H9 (cell line): ENCODE measurements at regions not wholly inside any gene's neighbourhood (a gene's known extent, or its start where the extent isn't known, plus 50 kb on each side); places are given as distances from the start of the nearest gene placed in this dataset.

Experiments
- DNase-seq: peaks from one replicate; pipeline ENCODE4 v3.0.0-alpha.2; 2017
- H2AFZ ChIP-seq: one replicate; pipeline ENCODE4 v1.6.1; 2013; ENCODE audit warnings: mild to moderate bottlenecking, low read length, control low read depth, moderate library complexity
- H2AK5ac ChIP-seq: 2 replicates; pipeline ENCODE4 v1.6.1; 2013; ENCODE audit warnings: low read length, control low read depth, mixed read lengths; ENCODE audit not compliant: insufficient read length
- H2BK120ac ChIP-seq: one replicate; pipeline ENCODE4 v1.6.1; 2013; ENCODE audit warnings: low read depth, mild to moderate bottlenecking, low read length, control low read depth, inconsistent platforms; ENCODE audit not compliant: poor library complexity, severe bottlenecking
- H2BK12ac ChIP-seq: 2 replicates; pipeline ENCODE4 v1.6.1; 2013; ENCODE audit warnings: low read length, control low read depth, mixed read lengths, low read depth; ENCODE audit not compliant: insufficient read length
- H2BK15ac ChIP-seq: 2 replicates; pipeline ENCODE4 v1.6.1; 2013; ENCODE audit warnings: low read depth, low read length, control low read depth
- H2BK20ac ChIP-seq: one replicate; pipeline ENCODE4 v1.6.1; 2013; ENCODE audit warnings: low read depth, mild to moderate bottlenecking, low read length, control low read depth, inconsistent platforms; ENCODE audit not compliant: poor library complexity, severe bottlenecking
- H2BK5ac ChIP-seq: 2 replicates; pipeline ENCODE4 v1.6.1; 2013; ENCODE audit warnings: low read length, control low read depth, mixed read lengths; ENCODE audit not compliant: insufficient read length
- H3K14ac ChIP-seq: 2 replicates; pipeline ENCODE4 v1.6.1; 2013; ENCODE audit warnings: low read length, control low read depth; ENCODE audit not compliant: insufficient read depth
- H3K18ac ChIP-seq: 2 replicates; pipeline ENCODE4 v1.6.1; 2013; ENCODE audit warnings: low read depth, mild to moderate bottlenecking, mixed read lengths, low read length, control low read depth; ENCODE audit not compliant: insufficient read length
- H3K23ac ChIP-seq: 2 replicates; pipeline ENCODE4 v1.6.1; 2013; ENCODE audit warnings: low read length, control low read depth, mixed read lengths, low read depth; ENCODE audit not compliant: insufficient read length
- H3K23me2 ChIP-seq: 2 replicates; pipeline ENCODE4 v1.6.1; 2013; ENCODE audit warnings: low read depth, mild to moderate bottlenecking, mixed read lengths, low read length, control low read depth; ENCODE audit not compliant: insufficient read length, poor library complexity, severe bottlenecking
- H3K27ac ChIP-seq: 2 replicates; pipeline ENCODE4 v1.5.1; 2013; ENCODE audit warnings: low read length, control low read depth, mixed read lengths, low read depth; ENCODE audit not compliant: insufficient read length
- H3K27me3 ChIP-seq: 2 replicates; pipeline ENCODE4 v1.6.1; 2013; ENCODE audit warnings: low read length, control low read depth, inconsistent platforms; ENCODE audit not compliant: insufficient read depth
- H3K4ac ChIP-seq: 2 replicates; pipeline ENCODE4 v1.6.1; 2013; ENCODE audit warnings: low read depth, mild to moderate bottlenecking, control low read depth, inconsistent platforms, low read length, moderate library complexity
- H3K4me1 ChIP-seq: 2 replicates; pipeline ENCODE4 v1.6.1; 2013; ENCODE audit warnings: low read length, control low read depth, inconsistent platforms; ENCODE audit not compliant: insufficient read depth
- H3K4me2 ChIP-seq: 2 replicates; pipeline ENCODE4 v1.6.1; 2013; ENCODE audit warnings: low read length, control low read depth, mixed read lengths; ENCODE audit not compliant: insufficient read length, insufficient read depth
- H3K56ac ChIP-seq: 2 replicates; pipeline ENCODE4 v1.6.1; 2013; ENCODE audit warnings: low read depth, mild to moderate bottlenecking, mixed read lengths, low read length, control low read depth; ENCODE audit not compliant: insufficient read length
- H3K79me1 ChIP-seq: 2 replicates; pipeline ENCODE4 v1.6.1; 2013; ENCODE audit warnings: low read depth, mild to moderate bottlenecking, moderate library complexity, low read length, control low read depth, inconsistent platforms; ENCODE audit not compliant: insufficient read depth, poor library complexity, severe bottlenecking
- H3K79me2 ChIP-seq: 2 replicates; pipeline ENCODE4 v1.6.1; 2013; ENCODE audit warnings: low read length, control low read depth, inconsistent platforms; ENCODE audit not compliant: insufficient read depth
- H3K9ac ChIP-seq: 2 replicates; pipeline ENCODE4 v1.6.1; 2013; ENCODE audit warnings: low read length, control low read depth, mixed read lengths; ENCODE audit not compliant: insufficient read length; ENCODE audit errors: extremely low read depth
- H3K9me3 ChIP-seq: one replicate; pipeline ENCODE4 v1.6.1; 2013; ENCODE audit warnings: low read depth, low read length, inconsistent platforms; ENCODE audit not compliant: control insufficient read depth
- H3T11ph ChIP-seq: one replicate; pipeline ENCODE4 v1.6.1; 2013; ENCODE audit warnings: mild to moderate bottlenecking, low read length, control low read depth, inconsistent platforms
- H4K20me1 ChIP-seq: one replicate; pipeline ENCODE4 v1.6.1; 2013; ENCODE audit not compliant: control insufficient read depth, insufficient read length, insufficient read depth
- H4K5ac ChIP-seq: 2 replicates; pipeline ENCODE4 v1.6.1; 2013; ENCODE audit warnings: low read depth, mild to moderate bottlenecking, mixed read lengths, low read length, control low read depth; ENCODE audit not compliant: insufficient read length
- H4K8ac ChIP-seq: replicated peaks from 2 replicates; pipeline ENCODE4 v1.6.1; 2013; ENCODE audit warnings: low read length, control low read depth, mixed read lengths, low read depth; ENCODE audit not compliant: insufficient read length
- H4K91ac ChIP-seq: 2 replicates; pipeline ENCODE4 v1.6.1; 2013; ENCODE audit warnings: low read depth, mild to moderate bottlenecking, moderate library complexity, mixed read lengths, low read length, control low read depth; ENCODE audit not compliant: insufficient read length
- H3K27ac Mint-ChIP-seq, 3 experiments: 2 replicates in 2 of 3; 3 replicates in 1 of 3; pipeline ENCODE4 v1.8.0; 2020 to 2021; ENCODE audit warnings: mixed read lengths in 3 of 3, mild to moderate bottlenecking in 1 of 3, moderate library complexity in 1 of 3
- H3K27me3 Mint-ChIP-seq: 2 replicates; pipeline ENCODE4 v1.8.0; 2021; ENCODE audit warnings: low read depth, mild to moderate bottlenecking, moderate library complexity, mixed read lengths
- H3K36me3 Mint-ChIP-seq, 3 experiments: 2 replicates in 2 of 3; 3 replicates in 1 of 3; pipeline ENCODE4 v1.8.0; 2020 to 2021; ENCODE audit warnings: low read depth in 3 of 3, mixed read lengths in 3 of 3; ENCODE audit not compliant: insufficient read depth in 1 of 3
- H3K4me1 Mint-ChIP-seq, 2 experiments: 2 replicates each; pipeline ENCODE4 v1.8.0; 2020; ENCODE audit warnings: mixed read lengths in 2 of 2
- H3K4me3 Mint-ChIP-seq, 2 experiments: 2 replicates in 1 of 2; 3 replicates in 1 of 2; pipeline ENCODE4 v1.8.0; 2020 to 2021; ENCODE audit warnings: mild to moderate bottlenecking in 2 of 2, mixed read lengths in 2 of 2, moderate library complexity in 1 of 2
- H3K9me3 Mint-ChIP-seq, 2 experiments: 2 replicates in 1 of 2; 3 replicates in 1 of 2; pipeline ENCODE4 v1.8.0; 2020; ENCODE audit warnings: mild to moderate bottlenecking in 2 of 2, mixed read lengths in 2 of 2, moderate library complexity in 1 of 2
- WGBS: extraction: QIAGEN DNeasy Blood & Tissue Kit; methylation state at CpG from one replicate; pipeline ENCODE4 v1.1.7; 2013; ENCODE audit warnings: missing lambda C conversion rate, low lambda C conversion rate, mixed read lengths; ENCODE audit not compliant: insufficient read length; ENCODE audit errors: extremely low coverage; 5-methylcytosine and 5-hydroxymethylcytosine counted together
- TF ChIP-seq, protein P1 (sequence below): fragments of 200-600 bp; sonication (generic); conservative IDR thresholded peaks from 3 replicates; pipeline ENCODE4 v1.8.0; 2021; ENCODE audit warnings: antibody characterized with exemption, mild to moderate bottlenecking

DNA sequence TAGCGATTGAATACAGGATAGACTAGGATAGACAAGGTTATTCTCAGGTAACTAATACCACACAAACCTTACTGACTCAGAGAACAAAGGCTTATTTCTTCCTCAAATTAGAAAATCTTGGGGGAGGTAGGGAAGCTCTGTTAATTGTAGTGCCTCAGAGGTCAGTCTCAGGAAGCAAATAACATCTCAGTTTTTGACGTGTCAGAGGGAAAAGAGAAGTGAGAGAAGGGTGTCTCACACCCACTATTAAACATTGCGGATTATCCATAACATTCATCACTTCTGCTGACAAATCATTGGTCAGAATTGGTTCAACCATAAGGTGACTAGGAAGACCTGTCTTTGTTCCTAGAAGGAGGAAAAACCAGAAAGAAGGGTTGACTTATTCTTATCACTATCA lies 579.4 kb upstream of the MIR17HG start:
- H3K4ac ChIP-seq: no peak overlapping the region
- no peaks in the 10 kb centered on the region for H3K36me3 Mint-ChIP-seq
- no peak overlapping the region for H3K9ac ChIP-seq

More for the DNA sequence above, 579.4 kb upstream of the MIR17HG start:
- Histone ChIP-seq H2AFZ (no peak overlapping the region), H3K27ac (no peak overlapping the region), H4K5ac (no peak overlapping the region), H4K8ac (no peak overlapping the region), H3T11ph (no peak overlapping the region), H3K4me1 (no peaks in the 10 kb centered on the region; the same call in 1 of the 2 replicates), H2AK5ac (no peak overlapping the region), H2BK15ac (no peak overlapping the region), H2BK120ac (no peak overlapping the region), H2BK20ac (no peak overlapping the region), H2BK12ac (no peak overlapping the region), H4K20me1 (no peaks in the 10 kb centered on the region), H3K23ac (no peak overlapping the region), H3K4me2 (no peak overlapping the region), H3K27me3 (no peaks in the 10 kb centered on the region), H3K14ac (no peak overlapping the region), H3K23me2 (no peaks in the 10 kb centered on the region), H4K91ac (no peak overlapping the region), H3K79me2 (no peaks in the 10 kb centered on the region), H3K18ac (no peak overlapping the region), H2BK5ac (no peak overlapping the region), H3K79me1 (no peaks in the 10 kb centered on the region), H3K56ac (no peak overlapping the region), H3K9me3 (no peaks in the 10 kb centered on the region)
- TF ChIP-seq, protein P1, sequence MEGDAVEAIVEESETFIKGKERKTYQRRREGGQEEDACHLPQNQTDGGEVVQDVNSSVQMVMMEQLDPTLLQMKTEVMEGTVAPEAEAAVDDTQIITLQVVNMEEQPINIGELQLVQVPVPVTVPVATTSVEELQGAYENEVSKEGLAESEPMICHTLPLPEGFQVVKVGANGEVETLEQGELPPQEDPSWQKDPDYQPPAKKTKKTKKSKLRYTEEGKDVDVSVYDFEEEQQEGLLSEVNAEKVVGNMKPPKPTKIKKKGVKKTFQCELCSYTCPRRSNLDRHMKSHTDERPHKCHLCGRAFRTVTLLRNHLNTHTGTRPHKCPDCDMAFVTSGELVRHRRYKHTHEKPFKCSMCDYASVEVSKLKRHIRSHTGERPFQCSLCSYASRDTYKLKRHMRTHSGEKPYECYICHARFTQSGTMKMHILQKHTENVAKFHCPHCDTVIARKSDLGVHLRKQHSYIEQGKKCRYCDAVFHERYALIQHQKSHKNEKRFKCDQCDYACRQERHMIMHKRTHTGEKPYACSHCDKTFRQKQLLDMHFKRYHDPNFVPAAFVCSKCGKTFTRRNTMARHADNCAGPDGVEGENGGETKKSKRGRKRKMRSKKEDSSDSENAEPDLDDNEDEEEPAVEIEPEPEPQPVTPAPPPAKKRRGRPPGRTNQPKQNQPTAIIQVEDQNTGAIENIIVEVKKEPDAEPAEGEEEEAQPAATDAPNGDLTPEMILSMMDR: no peak
- H3K27me3 Mint-ChIP-seq: no peaks in the 10 kb centered on the region
- no peak overlapping the region for H3K27ac Mint-ChIP-seq
- no peaks in the 10 kb centered on the region for H3K9me3 Mint-ChIP-seq
- no peak for DNase-seq
- H3K4me3 Mint-ChIP-seq: no peak overlapping the region
- WGBS: no CpG with 5 or more reads among the region's 3 CpGs
- H3K4me1 Mint-ChIP-seq: peaks cover 15 to 26% of the 10 kb centered on the region in 2 experiments
